GM18867 (cell line): ENCODE measurements at regions not wholly inside any gene's neighbourhood (a gene's known extent, or its start where the extent isn't known, plus 50 kb on each side); places are given as distances from the start of the nearest gene placed in this dataset.

ENCODE experiments used
- ATAC-seq: cut with Tn5 transposase; IDR thresholded peaks from one replicate; pipeline ENCODE4 v1.9.1; 2021; ENCODE audit warnings: mild to moderate bottlenecking, moderate library complexity; ENCODE audit not compliant: unreplicated experiment

DNA sequence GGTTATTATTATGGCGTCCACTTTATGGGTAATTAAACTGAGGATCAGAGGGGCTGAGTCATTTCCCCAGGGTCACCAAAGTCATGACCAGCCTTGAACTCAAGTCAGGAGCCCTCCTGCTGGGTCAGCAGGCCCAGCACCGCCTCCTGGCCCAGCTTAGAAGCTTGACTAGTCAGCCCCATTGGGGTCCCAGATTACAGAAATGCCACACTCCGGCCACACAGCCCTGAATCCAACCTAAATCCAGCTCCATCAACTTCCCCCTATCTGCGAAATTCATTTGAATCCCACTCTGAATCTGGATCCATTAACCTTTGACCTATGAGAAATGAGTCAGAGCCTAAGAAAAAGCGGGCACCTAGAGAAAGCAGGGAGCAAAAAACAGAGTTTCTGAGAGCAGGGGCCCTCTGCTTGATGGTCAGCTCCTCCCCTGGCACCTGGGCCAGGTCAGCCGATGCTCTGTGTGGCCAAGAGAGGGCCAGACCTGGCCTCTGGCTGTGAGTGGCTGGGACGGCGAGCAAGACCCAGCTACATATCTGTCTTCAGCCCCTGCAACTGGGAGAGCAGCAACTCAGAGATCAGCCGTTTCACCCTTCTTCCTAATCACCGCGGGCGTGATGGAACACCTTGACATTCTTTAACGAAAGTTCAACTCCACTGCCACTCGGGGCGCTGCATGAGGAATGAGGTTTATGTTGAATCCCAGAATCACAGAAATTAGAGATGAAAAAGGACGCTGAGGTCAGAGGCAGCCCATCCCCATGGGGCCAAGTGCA, 196.1 kb downstream of the TRIM29 start:
- no peak for ATAC-seq

DNA sequence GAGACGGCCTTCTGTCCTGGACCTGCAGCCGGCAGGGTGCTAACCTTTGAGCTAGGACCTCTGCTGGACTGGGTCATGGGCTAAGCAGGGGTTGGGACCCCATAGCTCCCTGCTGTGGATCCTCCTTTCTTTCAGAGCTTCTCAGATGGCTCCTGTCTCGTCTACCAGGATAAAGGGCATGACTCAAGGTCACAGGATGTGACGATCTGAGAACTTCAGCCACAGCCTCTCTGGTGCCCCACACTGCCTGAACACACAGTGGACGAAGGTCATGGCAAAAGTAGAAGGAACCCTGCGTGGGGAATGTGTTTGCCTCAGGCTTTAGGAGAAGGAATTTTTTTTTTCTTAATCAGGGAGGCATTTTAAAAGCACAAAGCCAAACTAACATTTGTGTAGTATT, 196.7 kb downstream of the TRIM29 start:
- ATAC-seq: no peak

DNA sequence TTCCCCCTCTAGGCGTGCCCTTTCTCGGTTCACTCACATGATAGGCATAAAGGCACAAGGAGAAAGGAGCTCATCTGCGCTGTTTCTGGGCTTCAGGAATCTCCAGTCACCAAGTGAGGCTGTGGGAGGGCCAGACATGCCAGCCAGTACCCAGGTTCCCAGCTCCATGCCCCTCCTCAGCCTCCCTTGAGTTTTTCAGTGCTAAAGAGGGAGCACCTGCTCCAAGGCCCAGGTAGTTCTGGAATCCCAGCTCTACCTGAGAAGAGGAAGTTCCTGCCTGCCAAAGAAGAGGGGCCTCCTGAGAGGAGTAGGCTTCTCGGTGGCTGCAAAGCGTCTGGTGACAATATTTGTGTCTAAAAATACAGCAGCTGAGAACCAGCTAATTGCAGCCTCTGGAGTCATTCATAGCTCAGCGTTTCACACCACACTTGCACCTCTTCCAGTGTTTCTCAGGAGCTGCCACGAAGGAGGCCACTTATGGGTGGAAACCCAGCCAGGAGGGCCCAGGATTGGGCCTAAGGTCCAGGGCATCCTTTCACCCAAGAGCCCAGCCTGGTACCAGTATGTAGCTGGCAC, 197.4 kb downstream of the TRIM29 start:
- ATAC-seq: no peak

DNA sequence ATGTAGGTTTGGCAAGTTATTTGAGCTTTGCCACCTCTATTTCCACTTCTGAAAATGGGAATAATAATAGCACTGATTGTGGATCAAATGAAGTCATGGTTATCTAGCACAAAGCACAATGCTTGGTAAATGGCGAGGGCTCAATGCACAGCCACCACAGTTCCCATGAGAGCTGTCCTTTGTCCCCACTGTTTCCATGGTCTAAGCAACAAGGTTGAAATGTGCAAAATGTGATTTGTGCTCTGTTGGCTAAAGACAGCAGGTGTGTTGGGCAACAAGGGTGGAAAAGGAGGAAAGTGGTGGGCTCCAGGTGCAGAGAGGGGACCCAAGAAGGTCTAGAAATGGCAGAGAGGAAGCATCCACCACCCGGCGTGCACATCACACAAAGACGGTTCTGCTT, 200.5 kb downstream of the TRIM29 start:
- no peak for ATAC-seq

DNA sequence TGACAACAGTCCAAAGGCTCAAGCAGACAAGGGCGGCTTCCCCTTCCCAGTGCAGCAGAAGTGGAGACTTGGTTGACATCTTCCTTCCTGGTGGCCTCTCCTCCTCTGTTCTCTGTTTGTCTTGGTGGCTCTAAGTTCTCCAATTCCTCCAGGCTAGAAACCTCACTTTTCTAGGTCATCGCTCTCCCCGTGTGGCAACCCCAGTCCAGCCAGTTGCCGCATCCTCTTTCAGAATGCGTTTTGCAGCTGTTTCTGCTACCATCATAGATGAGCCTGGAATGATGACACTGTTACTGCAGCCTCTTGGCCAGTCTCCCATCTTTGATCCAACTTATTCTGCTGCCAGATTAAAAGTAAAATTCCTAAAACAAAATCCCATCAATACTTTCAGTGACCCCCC, 201.5 kb downstream of the TRIM29 start:
- ATAC-seq: no peak

DNA sequence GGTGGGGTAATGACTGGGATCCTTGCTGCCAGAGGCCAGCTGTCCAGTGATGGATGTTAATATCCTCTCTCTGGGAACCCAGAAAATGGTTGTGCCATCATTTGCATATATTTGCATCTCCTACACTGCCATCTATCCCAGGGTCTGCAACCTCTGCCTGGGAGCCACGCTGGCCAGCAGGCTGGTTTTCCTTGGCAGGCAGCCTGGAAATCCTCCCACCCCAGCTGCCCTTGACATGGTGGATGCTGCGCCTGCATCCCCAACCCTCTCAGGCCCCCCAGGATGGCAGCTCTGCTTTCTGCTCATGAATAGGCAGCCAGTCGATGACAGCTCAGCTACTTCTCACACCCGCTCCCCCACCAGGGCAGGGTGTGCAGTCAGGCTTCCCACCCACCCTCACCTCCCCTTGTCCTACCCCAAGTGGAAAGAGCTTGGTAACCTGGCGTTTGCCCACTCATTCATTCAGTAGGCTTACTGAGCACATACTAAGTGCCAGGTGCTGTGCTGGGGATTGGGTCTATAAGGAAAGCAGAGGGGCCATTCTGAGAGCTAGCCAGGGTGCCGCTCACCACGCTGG, 202.5 kb downstream of the TRIM29 start:
- no peak for ATAC-seq

DNA sequence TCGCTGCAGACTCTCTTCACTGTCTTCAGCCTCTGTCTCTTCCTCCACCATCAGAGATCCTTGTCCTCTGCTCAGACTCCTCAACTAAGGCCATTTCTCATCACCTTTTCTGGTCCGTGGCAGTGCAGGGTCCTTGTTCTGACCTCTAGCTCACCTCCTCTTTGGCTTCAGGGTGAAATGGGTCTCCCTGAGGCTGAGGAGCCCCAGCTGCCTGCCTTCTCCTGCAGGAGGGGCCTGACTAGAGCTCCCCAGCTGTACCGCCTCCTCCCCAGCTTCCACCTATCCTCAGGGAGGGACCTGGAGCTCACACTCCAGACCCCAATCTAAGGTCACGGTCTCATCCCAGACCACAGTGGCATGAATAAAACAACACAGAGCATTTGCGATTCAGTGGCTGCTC, 203.0 kb downstream of the TRIM29 start:
- ATAC-seq: no peak

DNA sequence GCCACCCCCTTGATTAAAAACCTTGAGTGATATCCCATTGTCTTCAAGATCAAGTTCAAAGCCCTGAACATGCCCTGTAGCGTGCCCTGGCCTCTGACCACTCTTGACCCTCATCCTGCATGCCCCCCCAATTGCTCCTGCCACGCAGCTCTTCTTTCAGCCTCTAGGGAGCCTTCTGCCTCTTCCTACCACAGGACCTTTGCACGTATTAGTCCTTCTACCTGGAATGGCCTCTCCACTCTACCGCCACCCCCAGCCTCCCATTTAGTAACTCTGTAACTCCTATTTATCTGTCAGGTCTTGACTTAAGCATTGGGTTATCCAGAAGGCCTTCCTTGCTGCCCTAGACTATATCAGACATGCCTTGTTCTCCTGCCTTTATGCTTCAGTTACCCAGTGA, 203.6 kb downstream of the TRIM29 start:
- ATAC-seq: no peak

DNA sequence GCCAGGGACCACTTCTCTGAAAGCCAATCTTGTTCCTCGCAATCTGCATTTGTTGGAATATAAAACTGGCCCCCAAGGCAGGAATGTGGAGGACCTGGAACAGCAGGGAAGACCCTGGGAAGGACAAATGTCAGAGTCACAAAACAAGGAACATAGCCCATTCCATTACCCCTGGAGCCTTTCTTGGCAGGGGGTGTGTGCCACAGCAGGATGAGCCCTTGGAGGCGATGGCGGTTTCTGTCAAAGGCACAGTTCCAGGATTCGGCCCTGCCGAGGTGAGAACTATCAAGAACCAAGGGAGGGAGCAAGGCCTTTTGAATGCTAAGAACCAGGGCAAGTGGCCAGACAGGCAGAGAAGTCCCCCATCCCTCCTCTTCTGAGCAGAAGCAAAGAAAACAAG, 204.3 kb downstream of the TRIM29 start:
- ATAC-seq: no peak

DNA sequence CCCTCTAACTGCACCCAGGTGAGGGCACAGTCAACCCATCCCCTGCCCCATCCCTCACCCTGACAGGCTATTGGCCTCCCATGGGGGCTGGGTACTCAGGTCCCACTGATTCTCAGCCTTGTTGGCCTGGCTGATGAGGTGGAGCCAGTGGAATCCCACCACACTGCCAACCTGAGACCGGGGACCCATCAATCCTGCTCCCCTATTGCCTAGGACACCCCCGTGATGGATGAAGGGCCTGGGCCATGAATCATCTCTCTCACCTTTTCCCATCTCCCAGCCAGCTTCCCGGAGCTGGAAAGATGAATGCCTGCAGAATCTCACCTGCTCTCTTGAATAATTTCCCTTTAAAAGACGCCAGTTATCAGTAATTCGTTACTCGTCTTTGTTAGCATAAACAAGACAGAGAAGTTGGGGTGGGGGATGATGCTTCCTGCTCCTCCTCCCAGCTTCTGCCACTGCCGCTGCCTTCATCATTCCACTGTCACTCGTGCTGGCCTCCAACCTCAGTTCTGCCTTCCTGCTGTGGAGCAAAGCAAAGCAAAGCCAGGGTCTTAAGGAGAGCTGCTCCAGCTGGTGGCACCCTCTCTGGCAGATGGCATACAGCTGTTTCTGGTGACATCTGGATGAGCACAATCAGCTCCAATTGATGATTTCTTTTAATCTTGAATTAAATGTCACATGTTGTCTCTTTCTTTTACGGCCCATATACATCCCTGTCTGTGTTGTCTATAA, 204.0 kb upstream of the NECTIN1 start:
- no peak for ATAC-seq

DNA sequence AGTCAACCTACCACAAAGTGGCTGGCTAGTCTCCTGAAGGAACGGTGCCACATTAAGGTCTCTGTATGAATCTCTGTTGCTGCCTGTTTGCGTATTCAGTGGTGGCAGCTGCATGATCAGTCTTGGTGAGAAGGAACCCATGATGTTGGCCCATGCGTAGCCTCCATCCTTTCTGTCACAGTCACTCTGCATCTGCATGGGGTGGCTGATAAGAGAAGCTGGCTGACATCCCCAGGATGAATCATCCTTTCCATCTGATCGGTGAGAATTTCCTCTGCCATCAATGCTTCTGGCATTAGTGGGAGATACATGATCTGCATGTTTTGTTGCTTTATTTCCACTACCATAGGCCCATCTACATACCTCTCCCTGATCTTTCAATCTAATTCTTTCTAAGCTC, 199.0 kb upstream of the NECTIN1 start:
- ATAC-seq: no peak

DNA sequence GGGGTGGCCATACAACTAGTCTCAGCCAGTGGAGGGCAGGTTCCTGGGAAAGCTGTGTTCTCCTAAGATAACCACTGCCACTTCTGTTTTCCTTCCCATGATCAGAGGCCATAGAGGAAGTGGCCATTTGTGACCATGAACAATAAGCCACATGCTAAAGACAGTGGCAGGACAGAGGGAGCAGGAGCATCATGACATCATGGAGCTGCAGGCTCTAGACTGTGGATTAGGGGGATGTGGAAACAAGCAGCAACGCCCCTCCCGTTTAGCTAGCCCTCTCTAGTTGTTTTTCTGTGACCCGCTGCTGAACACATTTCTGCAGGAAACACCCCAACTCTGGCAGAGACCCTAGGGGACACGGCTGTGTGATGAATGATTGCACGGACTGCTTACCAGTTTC, 195.0 kb upstream of the NECTIN1 start:
- ATAC-seq: no peak

DNA sequence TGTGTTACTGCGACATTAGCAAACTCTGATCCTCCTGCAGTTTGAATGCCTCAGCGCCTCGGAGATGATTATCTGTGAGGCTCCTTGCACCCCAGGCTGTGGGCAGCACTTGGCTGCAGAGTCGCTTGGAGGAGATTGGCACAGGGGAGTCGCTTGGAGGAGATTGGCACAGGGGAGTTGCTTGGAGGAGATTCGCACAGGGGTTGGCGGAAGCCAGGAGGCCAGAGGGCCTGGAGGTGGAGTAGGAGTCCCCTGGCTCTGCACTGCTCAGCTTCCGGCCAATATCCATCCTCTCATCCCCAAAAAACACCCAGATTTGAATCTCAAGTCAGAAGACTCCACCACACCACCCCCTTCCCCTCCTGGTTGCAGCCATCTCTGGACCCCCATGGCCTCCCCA, 192.6 kb upstream of the NECTIN1 start:
- no peak for ATAC-seq

DNA sequence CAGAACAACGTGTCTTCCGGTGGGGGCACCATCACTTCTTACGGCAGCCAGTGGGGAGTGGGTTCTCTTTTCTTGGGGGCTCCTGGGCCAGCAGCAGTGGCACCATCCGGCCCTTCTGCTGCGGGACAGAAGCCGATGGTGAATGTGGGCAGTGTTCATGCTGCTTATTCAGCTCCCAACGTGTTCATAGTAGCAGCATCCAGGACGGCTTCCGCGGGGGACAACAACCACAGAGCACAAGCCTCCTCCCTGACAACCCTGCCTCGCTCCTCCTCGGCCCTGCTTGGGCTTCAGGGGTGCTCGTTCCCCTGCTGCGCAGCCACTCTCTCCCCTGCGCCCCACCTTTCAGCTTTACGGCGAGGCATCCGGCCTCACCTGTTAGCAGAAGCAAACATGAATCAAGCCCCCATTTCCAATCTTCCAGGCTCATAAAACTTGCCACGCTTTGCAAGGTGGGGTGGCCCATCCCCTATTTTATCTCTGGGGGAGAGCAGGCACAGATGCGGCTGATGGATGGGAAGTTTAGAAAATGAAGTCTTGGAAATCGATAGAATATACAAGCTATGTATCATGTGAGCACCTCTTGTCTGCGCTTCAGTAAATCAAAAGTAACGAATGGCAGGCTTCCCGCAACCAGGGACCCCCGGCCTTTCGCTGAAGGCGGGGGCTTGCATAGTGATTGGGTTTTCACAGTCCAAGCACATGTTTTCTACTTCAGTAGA, 191.8 kb upstream of the NECTIN1 start:
- no peak for ATAC-seq

DNA sequence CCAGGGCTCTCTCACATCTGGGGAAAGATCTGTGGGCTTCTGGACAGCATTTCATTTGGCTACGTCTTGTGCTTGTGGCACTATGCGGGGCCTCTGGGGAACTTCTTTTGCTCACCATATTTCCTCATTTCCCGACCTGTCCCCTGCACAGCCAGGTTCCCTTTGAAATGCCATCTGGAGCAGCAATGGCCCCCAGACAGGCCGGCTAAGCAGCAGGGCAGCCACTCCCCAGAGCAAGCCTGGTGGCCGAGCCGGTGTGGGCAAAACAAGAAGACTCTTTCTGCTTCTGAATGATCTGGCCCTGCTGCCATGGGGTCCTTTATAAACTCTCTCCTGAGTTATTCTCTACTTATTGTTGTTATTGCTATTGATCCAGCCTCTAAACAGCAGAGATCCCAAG, 190.7 kb upstream of the NECTIN1 start:
- no peak for ATAC-seq

DNA sequence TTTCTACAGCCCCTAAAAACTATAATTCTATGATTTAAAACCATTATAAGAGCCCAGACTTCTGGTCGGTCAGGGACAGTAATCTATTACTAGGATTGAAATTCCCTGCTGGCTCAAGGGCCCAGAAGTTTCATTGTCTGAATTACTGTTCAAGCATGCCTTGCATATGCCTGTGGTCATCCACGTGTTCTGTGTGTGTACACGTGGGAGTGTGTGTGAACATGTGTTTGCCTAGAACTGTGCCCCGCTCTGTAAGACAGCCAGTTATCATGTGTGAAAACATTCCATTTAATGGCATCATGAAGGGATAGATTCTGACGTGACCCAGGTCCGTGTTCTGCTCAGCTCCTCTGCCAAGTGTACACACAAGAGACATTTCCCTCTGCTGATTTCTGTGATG, 189.3 kb upstream of the NECTIN1 start:
- ATAC-seq: no peak

DNA sequence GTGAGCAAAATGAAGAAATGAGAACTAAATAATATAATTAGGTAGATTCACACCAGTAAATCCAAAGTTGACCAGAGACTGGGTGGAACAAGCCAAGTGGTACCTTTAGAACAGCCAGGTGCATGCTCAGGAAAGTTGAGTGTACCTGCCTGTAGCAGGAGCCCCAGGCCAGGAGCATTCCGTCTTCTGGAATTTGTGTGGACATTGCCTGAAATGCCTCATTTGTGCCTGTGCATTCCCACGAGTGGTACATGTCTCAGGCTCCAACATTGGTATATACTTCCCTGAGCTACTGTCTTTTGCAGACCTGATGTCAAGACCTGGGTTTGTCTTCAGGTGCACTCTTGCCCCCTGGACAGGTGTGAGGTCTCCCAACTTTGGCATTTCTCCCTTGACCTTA, 187.6 kb upstream of the NECTIN1 start:
- no peak for ATAC-seq

DNA sequence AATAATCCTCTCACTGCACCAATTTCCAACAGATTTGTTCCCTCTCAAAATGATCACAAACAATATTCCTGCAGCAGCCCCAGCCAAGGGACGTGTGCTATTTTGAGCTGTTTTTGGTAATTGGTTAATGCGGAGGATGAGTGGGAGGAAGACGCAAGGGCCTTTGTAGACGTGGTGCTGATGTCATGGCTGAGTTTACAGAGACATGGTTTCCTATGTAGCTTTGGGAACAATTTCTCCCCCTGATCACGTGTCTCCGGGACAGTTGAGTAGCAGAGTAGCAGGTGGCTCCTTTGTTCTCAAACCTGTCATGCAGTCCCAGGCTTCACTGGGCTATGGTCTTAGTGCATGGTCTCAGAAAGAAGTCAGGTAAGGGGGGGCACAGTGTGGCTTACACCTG, 183.2 kb upstream of the NECTIN1 start:
- no peak for ATAC-seq

DNA sequence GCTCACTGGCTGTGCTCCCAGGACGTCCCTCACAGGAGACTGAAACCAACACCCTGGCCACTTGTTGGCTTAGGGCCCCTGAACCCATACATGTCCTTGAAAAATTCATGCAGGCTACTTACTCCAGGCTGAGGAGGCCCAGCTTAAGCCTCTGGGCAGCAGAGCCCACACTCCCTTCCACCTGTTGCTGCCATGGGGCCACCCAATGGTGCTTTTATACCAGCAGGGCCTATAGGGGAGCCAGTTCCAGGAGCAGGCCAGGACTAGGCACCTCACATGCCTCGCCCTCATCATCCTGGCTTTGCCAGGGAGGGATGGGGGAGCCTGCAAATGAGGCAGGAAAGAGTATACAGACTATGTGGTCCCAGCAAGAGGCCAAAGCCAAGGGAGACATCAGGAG, 181.7 kb upstream of the NECTIN1 start:
- ATAC-seq: no peak

DNA sequence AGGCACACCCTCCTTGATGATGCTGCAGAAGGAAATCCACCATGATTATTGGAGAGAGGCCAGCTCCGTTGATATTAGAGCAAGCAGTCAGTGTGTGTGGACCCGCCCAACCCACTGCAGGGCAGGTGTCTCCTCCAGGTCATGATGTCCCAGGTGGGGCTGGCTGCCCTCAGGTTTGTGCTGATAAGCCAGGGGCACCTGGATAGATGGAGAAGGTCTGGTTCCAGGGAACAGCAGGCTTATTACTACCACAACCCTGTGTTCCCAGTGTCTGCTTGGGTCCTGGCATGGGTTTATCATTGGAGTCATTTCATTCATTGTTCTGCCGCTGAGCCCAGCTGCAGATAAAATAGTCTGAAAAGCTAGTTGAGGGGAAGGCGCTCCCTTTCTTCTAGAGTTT, 181.1 kb upstream of the NECTIN1 start:
- ATAC-seq: no peak

DNA sequence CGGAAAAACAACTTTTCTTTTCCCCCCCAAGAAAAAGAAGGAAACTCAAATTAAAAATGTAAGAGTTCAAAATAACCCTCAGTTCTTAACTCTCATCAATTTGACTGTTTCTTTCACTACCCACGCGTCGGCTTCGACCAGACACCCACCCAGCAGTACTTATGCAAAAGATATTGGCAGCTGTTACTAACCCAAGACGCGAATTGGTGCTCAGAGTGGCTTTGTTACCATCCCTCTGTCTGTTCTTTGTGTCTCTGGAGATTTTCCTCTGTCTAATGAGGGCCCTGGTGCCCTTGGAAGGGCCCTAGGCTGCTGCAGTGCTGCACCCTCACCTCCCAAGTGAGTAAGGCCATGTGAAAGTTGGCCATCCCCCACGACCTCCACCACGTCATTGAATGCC, 180.5 kb upstream of the NECTIN1 start:
- no peak for ATAC-seq
